SK-N-SH (cell line): ENCODE measurements at regions not wholly inside any gene's neighbourhood (a gene's known extent, or its start where the extent isn't known, plus 50 kb on each side); places are given as distances from the start of the nearest gene placed in this dataset.

Source experiments
- CTCF ChIA-PET: fragments of 300-600, 350-600 bp; formaldehyde crosslinking; extraction: SDS; loops from one replicate; lab custom pipeline; 2021; lab: Yijun Ruan, JAX
- POLR2A ChIA-PET: fragments of 350-600 bp; sonication (Branson Sonifier 250); formaldehyde crosslinking; extraction: SDS; loops from one replicate; lab custom pipeline; 2020; ENCODE audit warnings: antibody characterized with exemption, inconsistent platforms; lab: Yijun Ruan, JAX
- DNase-seq: peaks from one replicate; pipeline ENCODE4 v3.0.0; 2012
- H2AFZ ChIP-seq: fragments of 200-600 bp; sonication (generic); 2 replicates; pipeline ENCODE4 v1.8.1; 2016; ENCODE audit warnings: antibody characterized with exemption, mild to moderate bottlenecking, low read depth
- H3F3A ChIP-seq: fragments of 200-600 bp; sonication (generic); replicated peaks from 2 replicates; pipeline ENCODE3; 2016; ENCODE audit warnings: antibody characterized with exemption, mild to moderate bottlenecking; ENCODE audit not compliant: insufficient read depth
- H3K27ac ChIP-seq, 2 experiments: fragments of 200-500 bp in 1 of 2; fragments of 200-600 bp in 1 of 2; sonication (Bioruptor generic) in 1 of 2; sonication (generic), shearing (Covaris generic) in 1 of 2; 2 replicates each; pipeline versions ENCODE4 v1.5.1 to v1.6.1; 2014 to 2016; ENCODE audit warnings: low read depth in 2 of 2, inconsistent platforms in 1 of 2, low read length in 1 of 2, mild to moderate bottlenecking in 1 of 2, mixed read lengths in 1 of 2
- H3K27me3 ChIP-seq: fragments of 200-600 bp; sonication (generic), shearing (Covaris generic); 2 replicates; pipeline ENCODE4 v1.6.1; 2016; ENCODE audit warnings: mixed run types; ENCODE audit not compliant: insufficient read depth
- H3K36me3 ChIP-seq, 2 experiments: fragments of 200-500 bp in 1 of 2; fragments of 200-600 bp in 1 of 2; sonication (Bioruptor generic) in 1 of 2; sonication (generic) in 1 of 2; replicated peaks in 1 of 2; 2 replicates each; pipeline versions ENCODE3 to v1.5.1; 2014 to 2016; ENCODE audit warnings: low read length in 1 of 2, mild to moderate bottlenecking in 1 of 2; ENCODE audit not compliant: insufficient read depth in 2 of 2, control insufficient read depth in 1 of 2
- H3K4me1 ChIP-seq, 2 experiments: fragments of 200-500 bp in 1 of 2; fragments of 200-600 bp in 1 of 2; sonication (Bioruptor generic) in 1 of 2; sonication (generic), shearing (Covaris generic) in 1 of 2; 2 replicates each; pipeline versions ENCODE4 v1.5.1 to v1.6.1; 2014 to 2016; ENCODE audit warnings: low read depth in 1 of 2, low read length in 1 of 2, mixed run types in 1 of 2; ENCODE audit not compliant: insufficient read depth in 2 of 2, control insufficient read depth in 1 of 2
- H3K4me2 ChIP-seq: fragments of 200-600 bp; sonication (generic), shearing (Covaris generic); 2 replicates; pipeline ENCODE4 v1.6.1; 2017; ENCODE audit warnings: mixed run types
- H3K4me3 ChIP-seq, 2 experiments: fragments of 200-500 bp in 1 of 2; fragments of 200-600 bp in 1 of 2; sonication (Bioruptor generic) in 1 of 2; sonication (generic), shearing (Covaris generic) in 1 of 2; 2 replicates each; pipeline versions ENCODE4 v1.5.1 to v1.8.1; 2014 to 2016; ENCODE audit warnings: low read depth in 2 of 2, inconsistent platforms in 1 of 2, low read length in 1 of 2, mild to moderate bottlenecking in 1 of 2, mixed read lengths in 1 of 2, moderate library complexity in 1 of 2
- H3K79me2 ChIP-seq: fragments of 200-600 bp; sonication (generic); 2 replicates; pipeline ENCODE4 v1.8.1; 2017; ENCODE audit warnings: mild to moderate bottlenecking; ENCODE audit not compliant: insufficient read depth
- H3K9ac ChIP-seq: fragments of 200-600 bp; sonication (generic); 2 replicates; pipeline ENCODE4 v1.6.1; 2017; ENCODE audit warnings: mixed run types
- H3K9me2 ChIP-seq: fragments of 200-600 bp; sonication (generic); 2 replicates; pipeline ENCODE4 v1.6.1; 2017; ENCODE audit warnings: mixed run types
- H3K9me3 ChIP-seq: fragments of 200-600 bp; sonication (generic); 2 replicates; pipeline ENCODE4 v1.6.1; 2017; ENCODE audit warnings: mixed run types, mild to moderate bottlenecking, moderate library complexity
- H4K20me1 ChIP-seq: fragments of 200-600 bp; sonication (generic); 2 replicates; pipeline ENCODE4 v1.6.1; 2017; ENCODE audit warnings: mild to moderate bottlenecking, mixed run types; ENCODE audit not compliant: insufficient read depth
- CHD2 ChIP-seq: fragments of 150-350 bp; IDR thresholded peaks from 2 replicates; pipeline ENCODE4 v1.6.1; 2018; ENCODE audit warnings: low read length; ENCODE audit not compliant: partially characterized antibody
- CTCF ChIP-seq: fragments of 200-600 bp; sonication (generic); IDR thresholded peaks from 2 replicates; pipeline ENCODE4 v1.6.1; 2017; ENCODE audit warnings: antibody characterized with exemption, mild to moderate bottlenecking, moderate library complexity
- EZH2phosphoT487 ChIP-seq: fragments of 200-600 bp; sonication (generic); IDR thresholded peaks from 2 replicates; pipeline ENCODE4 v1.6.1; 2017; ENCODE audit warnings: low read depth, mixed run types, mild to moderate bottlenecking, antibody characterized with exemption, moderate library complexity, borderline replicate concordance
- FOXJ3 ChIP-seq: sonication (generic); formaldehyde crosslinking; IDR thresholded peaks from 2 replicates; pipeline ENCODE4 v1.5.1; 2020; ENCODE audit warnings: mild to moderate bottlenecking, missing genetic modification reagents
- GABPA ChIP-seq: IDR thresholded peaks from 2 replicates; pipeline ENCODE4 v1.4.0; 2012; ENCODE audit warnings: low read depth, mild to moderate bottlenecking
- GATA2 ChIP-seq: sonication (generic); formaldehyde crosslinking; IDR thresholded peaks from 2 replicates; pipeline ENCODE4 v1.5.0; 2020; ENCODE audit warnings: mild to moderate bottlenecking, missing genetic modification reagents
- JUND ChIP-seq: IDR thresholded peaks from 2 replicates; pipeline ENCODE4 v1.4.0; 2012
- MEF2A ChIP-seq: IDR thresholded peaks from 2 replicates; pipeline ENCODE4 v1.4.0; 2012; ENCODE audit warnings: low read depth, borderline replicate concordance
- NFIC ChIP-seq: IDR thresholded peaks from 2 replicates; pipeline ENCODE4 v1.4.0; 2012; ENCODE audit warnings: borderline replicate concordance
- RCOR1 ChIP-seq: fragments of 150-350 bp; IDR thresholded peaks from 2 replicates; pipeline ENCODE4 v1.6.1; 2017; ENCODE audit warnings: antibody characterized with exemption, low read length
- REST ChIP-seq: IDR thresholded peaks from 2 replicates; pipeline ENCODE4 v1.6.1; 2012; ENCODE audit warnings: mild to moderate bottlenecking, low read depth, low read length, moderate library complexity
- TAF1 ChIP-seq: IDR thresholded peaks from 2 replicates; pipeline ENCODE4 v1.6.1; 2012; ENCODE audit warnings: low read depth, mild to moderate bottlenecking, low read length, moderate library complexity, borderline replicate concordance
- USF2 ChIP-seq: fragments of 150-350 bp; IDR thresholded peaks from 2 replicates; pipeline ENCODE4 v1.6.1; 2017; ENCODE audit warnings: antibody characterized with exemption, low read length, low read depth, borderline replicate concordance
- YY1 ChIP-seq: IDR thresholded peaks from 2 replicates; pipeline ENCODE4 v1.4.0; 2012; ENCODE audit warnings: low read depth, mild to moderate bottlenecking
- ZBTB33 ChIP-seq: IDR thresholded peaks from 2 replicates; pipeline ENCODE4 v1.4.0; 2012; ENCODE audit warnings: low read depth, borderline replicate concordance
- WGBS: methylation state at CpG from one replicate; pipeline ENCODE4 v1.1.6; 2017; ENCODE audit warnings: low lambda C conversion rate; 5-methylcytosine and 5-hydroxymethylcytosine counted together

GRCh38 chr1:106459418-106459817 is 597.1 kb upstream of the PRMT6 start (continued):
- no peak for TF ChIP-seq REST
- TF ChIP-seq YY1: no peak
- TF ChIP-seq NFIC: no peak
- TF ChIP-seq, all 33 proteins: peak for 0

- no peaks in the 10 kb centered on the region for H4K20me1 ChIP-seq
- H3K27ac ChIP-seq: no peak overlapping the region
- H3K4me1 ChIP-seq: peaks cover 0 to 4% of the 10 kb centered on the region in 2 experiments; a peak in 2 of 4 replicates
- ChIA-PET POLR2A (no interaction called here), CTCF (no interaction called here)
- no peak overlapping the region for H3K4me2 ChIP-seq
- no peak overlapping the region for H3K4me3 ChIP-seq
- 0 out of 2 replicates have a peak, but pooled peaks cover under 1% of the 10 kb centered on the region for H3K9me3 ChIP-seq
- no peaks in the 10 kb centered on the region for H3F3A ChIP-seq
- no peaks in the 10 kb centered on the region for H3K79me2 ChIP-seq
- no peaks in the 10 kb centered on the region for H3K27me3 ChIP-seq
- no peaks in the 10 kb centered on the region for H3K36me3 ChIP-seq
- DNase-seq: no peak
- H3K9ac ChIP-seq: no peak overlapping the region
- 26% methylated on average over 2 of the region's 2 CpGs for WGBS
- no peak overlapping the region for H2AFZ ChIP-seq
- H3K9me2 ChIP-seq: no peaks in the 10 kb centered on the region
- TF ChIP-seq GABPA (no peak), RCOR1 (no peak), MEF2A (no peak), GATA2 (CRISPR knock-in tag) (no peak), FOXJ3 (no peak), USF2 (no peak), CTCF (no peak), JUND (no peak), EZH2phosphoT487 (no peak), YY1 (no peak), TAF1 (no peak), ZBTB33 (no peak), CHD2 (no peak)
Observed at GRCh38 chr1:106465666-106466065, 590.8 kb upstream of the PRMT6 start.
